H1 (cell line): ENCODE measurements at regions not wholly inside any gene's neighbourhood (a gene's known extent, or its start where the extent isn't known, plus 50 kb on each side); places are given as distances from the start of the nearest gene placed in this dataset.

Experiments used
- BCL11A ChIP-seq, 2 experiments: IDR thresholded peaks; one replicate each; pipeline ENCODE4 v1.6.1; 2011; ENCODE audit warnings: low read depth in 2 of 2, low read length in 2 of 2, mild to moderate bottlenecking in 2 of 2
- NANOG ChIP-seq: IDR thresholded peaks from 2 replicates; pipeline ENCODE4 v1.6.1; 2011; ENCODE audit warnings: low read length, low read depth, mild to moderate bottlenecking, inconsistent platforms; ENCODE audit not compliant: insufficient read depth, poor library complexity, severe bottlenecking
- SIN3A ChIP-seq, 2 experiments: IDR thresholded peaks in 1 of 2; conservative IDR thresholded peaks in 1 of 2; 2 replicates each; pipeline ENCODE4 v1.6.1; 2011 to 2012; ENCODE audit warnings: low read length in 2 of 2, improper control_type of control experiment in 1 of 2, low read depth in 1 of 2, mild to moderate bottlenecking in 1 of 2

DNA sequence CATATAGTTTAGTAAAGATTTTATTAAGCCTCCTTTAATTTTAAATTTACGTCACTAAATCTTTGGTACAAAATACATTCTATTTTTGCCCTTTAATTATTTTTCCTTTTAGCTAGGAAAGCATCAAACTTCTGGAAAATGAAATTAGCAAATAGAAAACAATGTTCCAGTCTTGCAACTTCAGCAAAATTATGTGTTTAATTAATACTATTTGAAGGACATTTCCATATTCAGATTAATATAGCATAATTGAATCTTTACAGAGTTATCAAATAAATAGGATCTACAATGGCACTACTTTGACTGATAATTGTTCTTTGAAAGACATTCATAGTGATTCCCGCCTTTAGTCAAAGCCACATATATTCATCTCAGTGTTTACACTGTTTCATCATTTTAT lies 904.2 kb downstream of the KCNT2 start (continued):
- TF ChIP-seq NANOG (no peak), BCL11A (IDR thresholded peaks at IDR 0.05; ENCODE audit: low read depth in 2 of 2, low read length in 2 of 2) (no peak), SIN3A (conservative IDR thresholded peaks at IDR 0.05 in 1 of 2, IDR thresholded peaks at IDR 0.05 in 1 of 2; ENCODE audit: low read depth in 1 of 2, low read length in 2 of 2) (no peak)
